Stimulated activated naive CD8-positive, alpha-beta T cell treated with anti-CD3 and anti-CD28 coated beads, Interleukin-15, amount 100 ng/mL, for 72 hours (primary cell): ENCODE measurements at regions not wholly inside any gene's neighbourhood (a gene's known extent, or its start where the extent isn't known, plus 50 kb on each side); places are given as distances from the start of the nearest gene placed in this dataset.

Experiments used
- ATAC-seq: fragments of 150-1000 bp; cut with Tn5 transposase; 2 replicates; pipeline ENCODE4 v1.10.0; 2021; ENCODE audit warnings: mild to moderate bottlenecking, moderate library complexity
- DNase-seq, 2 donors: peaks; one replicate each; pipeline ENCODE4 v3.0.0; 2021 to 2022
- H3K27ac Mint-ChIP-seq, 2 donors: one replicate each; pipeline ENCODE4 v1.8.0; 2022; ENCODE audit warnings: mild to moderate bottlenecking in 2 of 2, mixed read lengths in 2 of 2, moderate library complexity in 2 of 2
- H3K27me3 Mint-ChIP-seq: one replicate; pipeline ENCODE4 v1.8.0; 2022; ENCODE audit warnings: mixed read lengths
- H3K4me1 Mint-ChIP-seq: one replicate; pipeline ENCODE4 v1.8.0; 2022; ENCODE audit warnings: mild to moderate bottlenecking, mixed read lengths
- H3K4me3 Mint-ChIP-seq, 2 donors: one replicate each; pipeline ENCODE4 v1.8.0; 2022; ENCODE audit warnings: mild to moderate bottlenecking in 2 of 2, mixed read lengths in 2 of 2, moderate library complexity in 1 of 2
- H3K9me3 Mint-ChIP-seq, 2 donors: one replicate each; pipeline ENCODE4 v1.8.0; 2022; ENCODE audit warnings: mixed read lengths in 2 of 2

DNA sequence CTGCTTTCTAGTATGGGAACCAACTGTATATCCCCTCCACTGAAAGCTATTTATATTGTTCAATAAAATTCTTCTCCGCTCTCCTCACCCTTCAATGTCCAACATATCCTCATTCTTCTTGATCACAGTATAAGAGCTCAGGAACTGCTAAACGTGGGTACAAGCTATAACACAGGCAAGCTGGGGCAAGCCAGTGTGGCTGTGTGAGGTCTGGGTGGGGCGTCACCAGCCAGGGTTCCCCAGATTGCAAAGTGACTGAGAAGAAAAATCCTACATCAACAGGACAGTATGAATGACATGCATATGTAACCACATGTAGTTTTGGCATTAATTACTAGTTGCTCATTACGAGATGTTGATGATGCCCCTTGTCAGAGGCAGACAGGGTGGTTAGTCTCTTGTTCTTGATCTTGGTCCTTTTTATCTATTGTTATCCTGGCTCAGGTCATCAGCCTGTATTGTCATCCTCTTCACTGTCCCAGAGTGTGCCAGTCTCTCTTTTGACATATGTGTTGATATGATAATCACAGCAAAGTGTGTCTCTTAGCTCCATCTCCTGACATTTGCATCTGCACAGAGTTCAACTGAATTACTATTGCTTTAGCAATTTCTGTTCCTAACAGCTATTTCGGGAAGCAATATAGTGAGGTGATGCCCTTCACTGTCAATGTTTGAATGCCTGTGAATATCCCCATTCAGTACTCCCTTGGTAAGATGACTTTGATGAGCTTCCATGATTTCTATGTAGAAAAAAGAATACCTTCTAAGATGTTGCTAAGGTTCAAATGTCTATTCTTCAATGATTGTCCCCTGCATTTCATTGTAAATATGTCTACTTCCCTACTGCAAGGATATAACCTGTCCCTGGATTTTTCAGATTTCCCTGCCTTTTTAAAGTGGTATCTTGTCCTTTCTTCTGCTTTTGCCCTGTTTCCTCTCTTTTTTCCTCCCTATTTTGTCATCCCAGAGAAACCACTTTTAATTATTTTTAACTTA is 140.3 kb downstream of the MAT2B start:
- Mint-ChIP-seq H3K27ac (no peak overlapping the region), H3K27me3 (no peaks in the 10 kb centered on the region), H3K9me3 (peaks cover 5 to 7% of the 10 kb centered on the region in 2 donors), H3K4me3 (no peak overlapping the region), H3K4me1 (no peaks in the 10 kb centered on the region)
- ATAC-seq: no peak
- no peak for DNase-seq

GRCh38 chr5:163649514-163649913 is 144.1 kb downstream of the MAT2B start:
- Mint-ChIP-seq H3K27ac (no peak overlapping the region), H3K9me3 (peaks cover 14 to 15% of the 10 kb centered on the region in 2 donors), H3K4me1 (no peaks in the 10 kb centered on the region), H3K27me3 (no peaks in the 10 kb centered on the region), H3K4me3 (no peak overlapping the region)
- DNase-seq (no peak), ATAC-seq (no peak)

GRCh38 chr5:163653526-163653925 is 148.1 kb downstream of the MAT2B start:
- Mint-ChIP-seq H3K27me3 (no peaks in the 10 kb centered on the region), H3K27ac (no peak overlapping the region), H3K4me1 (no peaks in the 10 kb centered on the region), H3K4me3 (no peak overlapping the region), H3K9me3 (peaks cover 7 to 9% of the 10 kb centered on the region in 2 donors)
- ATAC-seq (no peak), DNase-seq (no peak)

- no peak for ATAC-seq
Measured at GRCh38 chr5:163658702-163659567, 153.5 kb downstream of the MAT2B start.

GRCh38 chr5:163659568-163659902 is 154.1 kb downstream of the MAT2B start:
- ATAC-seq (no peak), DNase-seq (no peak)
- Mint-ChIP-seq H3K27me3 (peaks cover 9% of the 10 kb centered on the region), H3K9me3 (no peaks in the 10 kb centered on the region), H3K27ac (no peak overlapping the region), H3K4me1 (no peaks in the 10 kb centered on the region), H3K4me3 (no peak overlapping the region)

More at GRCh38 chr5:163658702-163659567, 153.5 kb downstream of the MAT2B start:
- Mint-ChIP-seq H3K4me1 (no peaks in the 10 kb centered on the region), H3K27me3 (peaks cover 9% of the 10 kb centered on the region), H3K9me3 (peaks cover 0 to 4% of the 10 kb centered on the region in 2 donors), H3K4me3 (no peak overlapping the region), H3K27ac (no peak overlapping the region)
- no peak for DNase-seq

DNA sequence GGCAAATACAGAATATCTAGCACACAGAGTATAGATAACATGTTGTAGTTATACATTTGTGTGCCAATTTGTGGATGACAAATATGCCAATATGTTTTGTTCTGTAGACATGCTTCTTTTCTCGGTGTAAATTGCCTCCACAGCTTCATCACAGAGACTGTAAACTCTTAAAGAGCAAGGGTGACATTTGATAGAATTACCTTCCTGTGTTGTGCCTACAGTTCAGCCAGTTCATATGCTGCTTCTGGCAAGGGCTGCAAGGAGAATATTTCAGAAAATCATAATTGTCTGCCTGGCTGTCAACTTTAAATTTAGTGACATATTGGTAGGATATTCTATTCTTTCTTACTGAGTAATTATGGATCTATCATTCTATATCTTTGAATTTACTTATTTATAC is 155.1 kb downstream of the MAT2B start:
- H3K27me3 Mint-ChIP-seq: peaks cover 9% of the 10 kb centered on the region
- H3K4me3 Mint-ChIP-seq: no peak overlapping the region
- H3K4me1 Mint-ChIP-seq: no peaks in the 10 kb centered on the region
- ATAC-seq (no peak), DNase-seq (no peak)
- no peaks in the 10 kb centered on the region for H3K9me3 Mint-ChIP-seq
- H3K27ac Mint-ChIP-seq: no peak overlapping the region

GRCh38 chr5:163661360-163661759 is 155.9 kb downstream of the MAT2B start:
- no peaks in the 10 kb centered on the region for H3K4me1 Mint-ChIP-seq
- H3K27me3 Mint-ChIP-seq: peaks cover 9% of the 10 kb centered on the region
- H3K27ac Mint-ChIP-seq: no peak overlapping the region
- ATAC-seq (no peak), DNase-seq (no peak)
- H3K4me3 Mint-ChIP-seq: no peak overlapping the region
- no peaks in the 10 kb centered on the region for H3K9me3 Mint-ChIP-seq

DNA sequence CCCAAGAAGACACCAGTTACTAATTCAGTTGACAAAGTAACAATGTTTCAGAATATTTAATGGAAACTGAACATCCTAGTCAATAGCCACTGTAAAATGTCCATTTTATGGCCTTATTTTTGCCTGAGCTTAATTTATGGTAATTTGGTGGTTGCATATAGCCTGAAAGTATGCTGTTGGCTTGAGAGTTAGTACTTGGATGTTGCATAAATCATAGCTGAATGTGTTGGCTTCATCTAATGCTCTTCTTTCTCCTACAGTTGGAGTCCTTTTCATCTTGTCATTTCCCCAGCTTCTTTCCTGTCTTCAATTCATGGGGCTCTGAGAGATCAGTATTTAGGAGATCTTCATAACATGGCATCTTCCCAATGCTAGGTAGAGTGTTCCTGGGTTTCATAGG is 164.6 kb downstream of the MAT2B start:
- H3K4me3 Mint-ChIP-seq: no peak overlapping the region
- no peak overlapping the region for H3K27ac Mint-ChIP-seq
- H3K27me3 Mint-ChIP-seq: peaks cover 8% of the 10 kb centered on the region
- no peaks in the 10 kb centered on the region for H3K4me1 Mint-ChIP-seq
- ATAC-seq (no peak), DNase-seq (no peak)
- H3K9me3 Mint-ChIP-seq: no peaks in the 10 kb centered on the region

DNA sequence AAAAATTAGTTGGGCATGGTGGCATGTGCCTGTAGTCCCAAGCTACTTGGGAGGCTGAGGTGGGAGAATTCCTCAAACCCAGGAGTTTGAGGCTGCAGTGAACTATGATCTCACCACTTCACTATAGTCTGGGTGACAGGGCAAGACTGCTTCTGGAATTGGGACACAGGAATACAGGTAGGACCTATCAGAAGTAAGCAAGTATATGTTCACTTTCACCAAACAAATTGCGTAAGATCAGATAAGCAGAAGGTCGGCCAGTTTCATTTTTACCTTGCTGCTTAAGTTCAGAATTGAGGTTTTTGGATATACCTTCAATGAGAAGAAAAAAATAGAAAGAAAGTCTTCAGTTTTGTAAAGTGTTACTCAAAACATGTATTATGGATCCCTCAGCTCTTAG is 171.7 kb downstream of the MAT2B start:
- H3K27me3 Mint-ChIP-seq: no peaks in the 10 kb centered on the region
- DNase-seq (no peak), ATAC-seq (no peak)
- no peak overlapping the region for H3K27ac Mint-ChIP-seq
- H3K4me3 Mint-ChIP-seq: no peak overlapping the region
- peaks cover 0 to 4% of the 10 kb centered on the region in 2 donors for H3K9me3 Mint-ChIP-seq
- no peaks in the 10 kb centered on the region for H3K4me1 Mint-ChIP-seq

DNA sequence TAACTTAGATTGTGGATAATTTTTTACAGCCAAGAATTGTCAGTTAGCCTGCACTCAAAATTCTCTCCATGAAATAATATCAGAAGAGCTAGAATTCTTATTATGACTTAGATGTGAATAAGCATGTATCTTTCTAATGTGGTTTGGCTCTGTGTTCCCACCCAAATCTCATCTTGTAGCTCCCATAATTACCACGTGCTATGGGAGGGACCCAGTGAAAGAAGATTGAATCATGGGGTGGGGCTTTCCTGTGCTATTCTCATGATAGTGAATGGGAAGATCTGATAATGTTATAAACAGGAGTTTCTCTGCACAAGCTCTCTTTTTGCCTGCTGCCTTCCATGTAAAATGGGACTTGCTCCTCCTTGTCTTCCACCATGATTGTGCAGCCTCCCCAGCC is 176.8 kb downstream of the MAT2B start:
- Mint-ChIP-seq H3K4me3 (no peak overlapping the region), H3K9me3 (peaks cover 0 to 4% of the 10 kb centered on the region in 2 donors), H3K27me3 (no peaks in the 10 kb centered on the region), H3K4me1 (no peaks in the 10 kb centered on the region), H3K27ac (no peak overlapping the region)
- ATAC-seq (no peak), DNase-seq (no peak)

DNA sequence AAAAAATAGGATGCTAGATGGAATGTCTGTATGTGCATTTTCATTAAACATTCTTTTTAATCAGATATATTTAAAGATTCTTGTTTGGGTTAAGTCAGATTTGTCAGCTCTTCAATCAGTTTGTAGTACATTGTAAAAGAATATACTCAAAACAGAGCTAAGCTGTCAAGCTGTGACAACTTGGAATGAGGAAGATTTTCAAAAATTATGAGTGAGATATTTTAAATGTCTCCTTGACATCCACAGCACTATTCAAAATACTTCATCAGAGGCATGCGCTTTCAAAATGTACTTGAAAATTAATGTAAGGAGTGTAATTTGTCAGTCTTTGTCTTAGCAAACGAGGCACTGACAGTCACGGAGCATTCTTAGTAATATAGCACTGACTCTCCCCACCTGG is 182.0 kb downstream of the MAT2B start:
- H3K27ac Mint-ChIP-seq: no peak overlapping the region
- no peak for ATAC-seq
- H3K4me1 Mint-ChIP-seq: no peaks in the 10 kb centered on the region
- H3K4me3 Mint-ChIP-seq: no peak overlapping the region
- no peaks in the 10 kb centered on the region for H3K27me3 Mint-ChIP-seq
- no peak for DNase-seq
- H3K9me3 Mint-ChIP-seq: no peaks in the 10 kb centered on the region

GRCh38 chr5:163692091-163692490 is 186.7 kb downstream of the MAT2B start:
- no peaks in the 10 kb centered on the region for H3K4me1 Mint-ChIP-seq

GRCh38 chr5:163695830-163696578 is 190.6 kb downstream of the MAT2B start:
- Mint-ChIP-seq H3K4me3 (no peak overlapping the region), H3K4me1 (no peaks in the 10 kb centered on the region), H3K9me3 (no peaks in the 10 kb centered on the region), H3K27ac (no peak overlapping the region), H3K27me3 (peaks cover 7% of the 10 kb centered on the region)
- DNase-seq (peak in 1 of 2 donors; percentile 5), ATAC-seq (peak; percentile 72)

More at GRCh38 chr5:163692091-163692490, 186.7 kb downstream of the MAT2B start:
- no peaks in the 10 kb centered on the region for H3K9me3 Mint-ChIP-seq
- H3K27me3 Mint-ChIP-seq: peaks cover 7% of the 10 kb centered on the region
- H3K4me3 Mint-ChIP-seq: no peak overlapping the region
- no peak overlapping the region for H3K27ac Mint-ChIP-seq
- DNase-seq (no peak), ATAC-seq (no peak)

DNA sequence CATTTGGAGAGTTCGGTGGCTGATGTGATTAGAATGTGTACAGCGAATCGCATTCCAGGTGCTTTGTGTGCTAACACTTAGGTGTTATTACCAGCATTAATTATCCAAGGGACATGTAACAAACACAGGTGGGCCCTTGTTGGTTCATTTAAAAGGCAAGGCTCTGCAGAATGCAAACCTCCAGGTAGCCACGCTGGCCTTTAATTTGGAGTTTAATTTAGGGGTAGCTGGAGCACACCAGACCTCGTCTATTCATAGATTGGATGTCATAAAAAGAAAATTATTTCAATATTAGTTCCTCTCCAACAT is 191.1 kb downstream of the MAT2B start:
- DNase-seq (no peak), ATAC-seq (no peak)
- Mint-ChIP-seq H3K27ac (no peak overlapping the region), H3K4me1 (no peaks in the 10 kb centered on the region), H3K4me3 (no peak overlapping the region), H3K9me3 (no peaks in the 10 kb centered on the region), H3K27me3 (peaks cover 7% of the 10 kb centered on the region)

GRCh38 chr5:163706053-163706771 is 200.8 kb downstream of the MAT2B start:
- no peak for ATAC-seq
- no peak for DNase-seq
- Mint-ChIP-seq H3K27me3 (peaks cover 8% of the 10 kb centered on the region), H3K4me3 (no peak overlapping the region), H3K4me1 (no peaks in the 10 kb centered on the region), H3K9me3 (peaks cover 0 to 7% of the 10 kb centered on the region in 2 donors), H3K27ac (peak overlapping the region in 1 of 2 donors; percentile 89)
